ENCODE measurements at regions not wholly inside any gene's neighbourhood (a gene's known extent, or its start where the extent isn't known, plus 50 kb on each side); places are given as distances from the start of the nearest gene placed in this dataset.
A peak's percentile ranks its signal among the peaks of the same experiment; 100 is the strongest.

DNA sequence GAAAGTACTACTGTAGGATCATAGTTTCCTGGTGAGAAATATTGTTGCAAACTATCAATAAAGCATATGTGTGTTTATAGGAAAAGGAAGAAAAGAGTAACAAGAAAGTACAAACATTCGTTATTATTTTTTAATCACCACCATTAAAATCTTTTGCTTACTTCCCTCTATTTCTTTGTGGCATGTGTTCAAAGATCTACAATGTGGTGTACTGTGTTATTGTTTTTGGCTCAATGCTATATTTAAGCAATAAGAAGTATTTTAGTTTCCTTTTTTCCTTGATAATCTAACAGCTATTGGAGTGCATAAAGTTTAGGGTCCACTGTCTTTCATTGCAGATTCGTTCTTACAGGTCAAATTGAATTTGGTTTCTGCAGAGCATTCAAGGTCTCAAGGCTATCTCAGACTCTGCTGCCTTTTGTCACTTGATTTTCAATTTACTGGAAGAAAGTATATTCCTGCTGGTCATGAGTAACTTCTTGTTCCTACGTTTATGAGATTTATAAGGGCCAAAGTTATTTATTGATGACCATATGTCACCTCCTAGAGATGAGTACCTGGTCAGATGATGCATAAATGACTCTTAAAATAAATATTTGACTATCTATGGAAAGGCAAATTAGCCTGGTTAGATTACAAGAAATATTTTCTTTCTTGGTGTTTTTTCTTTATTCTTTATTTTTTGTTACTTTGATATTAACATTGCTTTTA lies 323.0 kb downstream of the TMEM167A start:
- ChIA-PET POLR2A (interaction anchor here (0.6 kb wide), 1 partner anchor 8 kb away, joined by 4 read pairs; no protein-coding TSS in a partner anchor), CTCF (no interaction called here)
- peaks cover 9% of the 10 kb centered on the region for H3K36me3 Mint-ChIP-seq (ENCODE audit: low read depth)
- DNase-seq (no peak), ATAC-seq (no peak)
- no peak overlapping the region for H3K4me3 Mint-ChIP-seq
- H3K4me1 Mint-ChIP-seq (ENCODE audit: low read depth): peaks cover 6% of the 10 kb centered on the region
- no peaks in the 10 kb centered on the region for H3K27me3 Mint-ChIP-seq (ENCODE audit: low read depth)
- no peak overlapping the region for H3K27ac Mint-ChIP-seq
- H3K9me3 Mint-ChIP-seq (ENCODE audit: insufficient read depth): peaks cover 7% of the 10 kb centered on the region

GRCh38 chr5:82753374-82753773 lies 323.8 kb downstream of the TMEM167A start:
- no peak for ATAC-seq
- Mint-ChIP-seq H3K27me3 (ENCODE audit: low read depth) (no peaks in the 10 kb centered on the region), H3K36me3 (ENCODE audit: low read depth) (peaks cover 10% of the 10 kb centered on the region), H3K4me3 (no peak overlapping the region), H3K9me3 (ENCODE audit: insufficient read depth) (peaks cover 8% of the 10 kb centered on the region), H3K4me1 (ENCODE audit: low read depth) (peaks cover 15% of the 10 kb centered on the region), H3K27ac (no peak overlapping the region)
- DNase-seq: no peak
- ChIA-PET CTCF (no interaction called here), POLR2A (interaction anchor here (0.6 kb wide), 1 partner anchor 9 kb away, joined by 4 read pairs; no protein-coding TSS in a partner anchor)

- Mint-ChIP-seq H3K9me3 (ENCODE audit: insufficient read depth) (peaks cover 8% of the 10 kb centered on the region), H3K4me1 (ENCODE audit: low read depth) (peaks cover 27% of the 10 kb centered on the region), H3K27ac (peak overlapping the region; percentile 72), H3K36me3 (ENCODE audit: low read depth) (peaks cover 13% of the 10 kb centered on the region), H3K27me3 (ENCODE audit: low read depth) (no peaks in the 10 kb centered on the region), H3K4me3 (no peak overlapping the region)
- POLR2A ChIA-PET: no interaction called here
- DNase-seq (no peak), ATAC-seq (no peak)
- CTCF ChIA-PET: no interaction called here
These were observed 327.8 kb downstream of the TMEM167A start for GRCh38 chr5:82749461-82749820.

- DNase-seq: no peak
- CTCF ChIA-PET: no interaction called here
- peak overlapping the region; percentile 72 for H3K27ac Mint-ChIP-seq
These were observed 328.3 kb downstream of the TMEM167A start for GRCh38 chr5:82748688-82749460.

GRCh38 chr5:82747986-82748385 lies 329.2 kb downstream of the TMEM167A start:
- H3K27ac Mint-ChIP-seq: peak overlapping the region; percentile 72
- H3K4me3 Mint-ChIP-seq: no peak overlapping the region
- no peaks in the 10 kb centered on the region for H3K27me3 Mint-ChIP-seq (ENCODE audit: low read depth)
- peaks cover 27% of the 10 kb centered on the region for H3K4me1 Mint-ChIP-seq (ENCODE audit: low read depth)
- peaks cover 8% of the 10 kb centered on the region for H3K9me3 Mint-ChIP-seq (ENCODE audit: insufficient read depth)
- ATAC-seq (no peak), DNase-seq (no peak)
- H3K36me3 Mint-ChIP-seq (ENCODE audit: low read depth): peaks cover 13% of the 10 kb centered on the region
- ChIA-PET CTCF (interaction anchor here (1.8 kb wide), 1 partner anchor 47 kb away, joined by 4 read pairs; no protein-coding TSS in a partner anchor), POLR2A (no interaction called here)

More at GRCh38 chr5:82748688-82749460, 328.3 kb downstream of the TMEM167A start:
- Mint-ChIP-seq H3K4me1 (ENCODE audit: low read depth) (peaks cover 27% of the 10 kb centered on the region), H3K4me3 (no peak overlapping the region), H3K27me3 (ENCODE audit: low read depth) (no peaks in the 10 kb centered on the region), H3K9me3 (ENCODE audit: insufficient read depth) (peaks cover 8% of the 10 kb centered on the region), H3K36me3 (ENCODE audit: low read depth) (peaks cover 13% of the 10 kb centered on the region)
- peak; percentile 53 for ATAC-seq
- POLR2A ChIA-PET: no interaction called here

DNA sequence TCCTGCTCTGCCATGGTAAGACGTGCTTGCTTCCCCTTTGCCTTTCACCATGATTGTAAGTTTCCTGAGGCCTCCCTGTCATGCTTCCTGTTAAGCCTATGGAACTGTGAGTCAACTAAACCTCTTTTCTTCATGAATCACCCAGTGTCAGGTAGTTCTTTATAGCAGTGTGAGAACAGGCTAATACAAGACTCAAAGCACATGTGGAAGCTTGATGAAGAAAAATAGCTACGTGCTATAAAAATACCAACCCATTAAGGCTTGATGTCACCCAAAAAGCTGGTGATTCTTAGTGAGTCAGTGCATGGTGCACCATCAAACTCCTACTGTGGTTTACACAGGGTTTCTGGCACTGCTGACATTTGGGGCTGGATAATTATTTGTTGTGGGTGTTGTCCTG lies 332.2 kb downstream of the TMEM167A start:
- Mint-ChIP-seq H3K27me3 (ENCODE audit: low read depth) (no peaks in the 10 kb centered on the region), H3K27ac (no peak overlapping the region), H3K4me3 (no peak overlapping the region), H3K9me3 (ENCODE audit: insufficient read depth) (peaks cover 4% of the 10 kb centered on the region), H3K4me1 (ENCODE audit: low read depth) (peaks cover 27% of the 10 kb centered on the region), H3K36me3 (ENCODE audit: low read depth) (peaks cover 7% of the 10 kb centered on the region)
- ATAC-seq (no peak), DNase-seq (no peak)
- ChIA-PET CTCF (no interaction called here), POLR2A (no interaction called here)

GRCh38 chr5:82738681-82739269 lies 338.4 kb downstream of the TMEM167A start:
- DNase-seq: no peak
- Mint-ChIP-seq H3K4me3 (no peak overlapping the region), H3K4me1 (ENCODE audit: low read depth) (peaks cover 10% of the 10 kb centered on the region), H3K9me3 (ENCODE audit: insufficient read depth) (no peaks in the 10 kb centered on the region), H3K27me3 (ENCODE audit: low read depth) (no peaks in the 10 kb centered on the region), H3K36me3 (ENCODE audit: low read depth) (no peaks in the 10 kb centered on the region), H3K27ac (no peak overlapping the region)
- ChIA-PET CTCF (no interaction called here), POLR2A (no interaction called here)
- ATAC-seq: no peak

GRCh38 chr5:82735160-82735789 lies 341.9 kb downstream of the TMEM167A start:
- Mint-ChIP-seq H3K4me3 (no peak overlapping the region), H3K27me3 (ENCODE audit: low read depth) (no peaks in the 10 kb centered on the region), H3K36me3 (ENCODE audit: low read depth) (no peaks in the 10 kb centered on the region), H3K27ac (no peak overlapping the region), H3K4me1 (ENCODE audit: low read depth) (peaks cover 10% of the 10 kb centered on the region), H3K9me3 (ENCODE audit: insufficient read depth) (no peaks in the 10 kb centered on the region)
- CTCF ChIA-PET: interaction anchor here (0.7 kb wide), 1 partner anchor 383 kb away, joined by 4 read pairs; no protein-coding TSS in a partner anchor
- ATAC-seq: no peak
- POLR2A ChIA-PET: no interaction called here
- DNase-seq: no peak

- no peaks in the 10 kb centered on the region for H3K9me3 Mint-ChIP-seq (ENCODE audit: insufficient read depth)
- peaks cover 10% of the 10 kb centered on the region for H3K4me1 Mint-ChIP-seq (ENCODE audit: low read depth)
- CTCF ChIA-PET: interaction anchor here (0.7 kb wide), 1 partner anchor 142 kb away, joined by 3 read pairs; no protein-coding TSS in a partner anchor
- no peak overlapping the region for H3K4me3 Mint-ChIP-seq
- POLR2A ChIA-PET: no interaction called here
- no peak overlapping the region for H3K27ac Mint-ChIP-seq
- no peaks in the 10 kb centered on the region for H3K36me3 Mint-ChIP-seq (ENCODE audit: low read depth)
- no peak for DNase-seq
- no peak for ATAC-seq
- H3K27me3 Mint-ChIP-seq (ENCODE audit: low read depth): no peaks in the 10 kb centered on the region
These were observed 342.8 kb downstream of the TMEM167A start for GRCh38 chr5:82734347-82734746.

DNA sequence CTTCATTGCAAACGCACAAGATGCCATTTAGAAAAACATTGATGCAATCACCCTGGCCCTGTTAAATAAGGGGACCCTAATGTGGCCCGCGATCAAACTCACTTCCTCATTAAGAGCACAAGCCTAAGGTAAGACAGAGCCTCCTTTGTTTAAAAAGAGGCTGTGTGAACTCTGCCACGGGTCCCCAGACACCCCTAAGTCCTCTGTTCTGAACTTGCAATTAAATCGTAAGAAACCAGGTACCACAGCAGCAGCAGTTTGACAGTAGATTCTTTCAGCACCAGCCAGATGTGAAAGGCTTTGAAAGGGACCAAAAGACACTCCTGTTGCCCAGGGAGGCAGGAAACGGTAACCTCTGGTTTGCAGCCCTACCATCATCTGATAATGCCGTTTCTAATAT lies 346.3 kb downstream of the TMEM167A start:
- H3K36me3 Mint-ChIP-seq (ENCODE audit: low read depth): peaks cover 3% of the 10 kb centered on the region
- no peak overlapping the region for H3K4me3 Mint-ChIP-seq
- H3K27me3 Mint-ChIP-seq (ENCODE audit: low read depth): no peaks in the 10 kb centered on the region
- ChIA-PET POLR2A (no interaction called here), CTCF (no interaction called here)
- no peak overlapping the region for H3K27ac Mint-ChIP-seq
- peaks cover 4% of the 10 kb centered on the region for H3K9me3 Mint-ChIP-seq (ENCODE audit: insufficient read depth)
- no peak for DNase-seq
- no peak for ATAC-seq
- peaks cover 10% of the 10 kb centered on the region for H3K4me1 Mint-ChIP-seq (ENCODE audit: low read depth)

DNA sequence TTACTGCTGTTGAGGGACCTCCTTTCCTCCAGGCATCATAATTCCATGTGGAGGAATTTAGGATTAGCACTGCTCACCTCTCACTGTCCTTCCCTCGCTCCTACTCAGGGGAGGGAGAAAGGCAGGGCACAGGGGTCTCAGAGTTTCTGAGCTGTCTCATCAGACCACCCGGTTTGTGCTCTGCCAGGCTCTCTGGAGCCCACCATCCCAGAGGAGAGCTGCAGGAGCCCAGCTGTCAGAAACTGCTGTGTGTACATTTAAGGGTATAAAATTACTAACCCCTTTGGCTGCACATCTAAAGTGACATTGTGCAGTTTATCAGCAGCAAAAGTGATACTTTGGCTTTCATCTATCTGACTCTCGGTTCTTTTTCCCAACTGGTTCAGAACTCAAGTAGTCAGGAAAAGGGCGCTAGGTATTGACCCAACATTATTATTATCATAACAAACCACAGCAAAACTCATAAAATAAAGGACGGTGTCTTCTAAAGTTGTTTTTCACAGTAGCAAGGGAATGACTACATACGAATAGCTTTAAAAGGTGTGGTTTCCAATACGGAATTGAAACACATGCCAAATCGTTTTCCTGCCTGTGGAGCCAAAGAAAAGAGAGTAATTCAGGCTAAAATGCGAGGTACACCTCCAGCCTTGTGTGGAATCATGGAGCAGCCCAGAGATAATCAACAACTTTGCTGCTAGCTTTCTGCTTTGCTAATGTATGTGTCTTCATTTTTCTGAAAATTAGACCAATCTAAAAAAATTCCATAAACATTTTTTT lies 348.1 kb downstream of the TMEM167A start:
- Mint-ChIP-seq H3K4me3 (no peak overlapping the region), H3K4me1 (ENCODE audit: low read depth) (no peaks in the 10 kb centered on the region), H3K27ac (no peak overlapping the region), H3K9me3 (ENCODE audit: insufficient read depth) (peaks cover 10% of the 10 kb centered on the region), H3K27me3 (ENCODE audit: low read depth) (no peaks in the 10 kb centered on the region), H3K36me3 (ENCODE audit: low read depth) (peaks cover 3% of the 10 kb centered on the region)
- DNase-seq: no peak
- ChIA-PET CTCF (no interaction called here), POLR2A (no interaction called here)
- ATAC-seq: no peak

Data from activated CD8-positive, alpha-beta T cell treated with anti-CD3 and anti-CD28 coated beads, Interleukin-2, amount 10 ng/mL, durations not matched to agents 7 days and 5 days (primary cell).